Naive thymus-derived CD8-positive, alpha-beta T cell (primary cell): ENCODE measurements at regions not wholly inside any gene's neighbourhood (a gene's known extent, or its start where the extent isn't known, plus 50 kb on each side); places are given as distances from the start of the nearest gene placed in this dataset.
A peak's percentile ranks its signal among the peaks of the same experiment; 100 is the strongest.

Source experiments
- ATAC-seq, 2 donors: fragments of 150-1000 bp; cut with Tn5 transposase in 1 of 2; sonication (Bioruptor Pico), chemical (Tn5 transposase) in 1 of 2; 1 replicate in 1 of 2; 2 replicates in 1 of 2; pipeline ENCODE4 v1.10.0; 2021; ENCODE audit warnings: mild to moderate bottlenecking in 2 of 2, moderate library complexity in 2 of 2
- POLR2A ChIA-PET: fragments of 350-600 bp; sonication (Branson Sonifier 250); formaldehyde crosslinking; loops from one replicate; lab custom pipeline; 2021; ENCODE audit warnings: antibody characterized with exemption; lab: Charles Lee
- DNase-seq, 10 donors: peaks; one replicate each; pipeline versions ENCODE4 v3.0.0 to v3.0.0-alpha.2; 2020 to 2022
- H3K27ac Mint-ChIP-seq, 10 donors: one replicate each; pipeline ENCODE4 v1.8.0; 2020 to 2022; ENCODE audit warnings: mild to moderate bottlenecking in 10 of 10, mixed read lengths in 10 of 10, moderate library complexity in 4 of 10, inconsistent platforms in 1 of 10
- H3K27me3 Mint-ChIP-seq, 5 donors: one replicate each; pipeline ENCODE4 v1.8.0; 2021 to 2022; ENCODE audit warnings: mixed read lengths in 5 of 5
- H3K36me3 Mint-ChIP-seq, 3 donors: one replicate each; pipeline ENCODE4 v1.8.0; 2020 to 2022; ENCODE audit warnings: mixed read lengths in 3 of 3, mild to moderate bottlenecking in 2 of 3, inconsistent platforms in 1 of 3
- H3K4me1 Mint-ChIP-seq, 4 donors: one replicate each; pipeline ENCODE4 v1.8.0; 2021 to 2022; ENCODE audit warnings: mixed read lengths in 4 of 4
- H3K4me3 Mint-ChIP-seq, 10 donors: one replicate each; pipeline ENCODE4 v1.8.0; 2020 to 2022; ENCODE audit warnings: mild to moderate bottlenecking in 10 of 10, mixed read lengths in 10 of 10, moderate library complexity in 6 of 10, inconsistent platforms in 1 of 10
- H3K9me3 Mint-ChIP-seq, 9 donors: one replicate each; pipeline ENCODE4 v1.8.0; 2020 to 2022; ENCODE audit warnings: mixed read lengths in 9 of 9, mild to moderate bottlenecking in 3 of 9, inconsistent platforms in 1 of 9, moderate library complexity in 1 of 9

DNA sequence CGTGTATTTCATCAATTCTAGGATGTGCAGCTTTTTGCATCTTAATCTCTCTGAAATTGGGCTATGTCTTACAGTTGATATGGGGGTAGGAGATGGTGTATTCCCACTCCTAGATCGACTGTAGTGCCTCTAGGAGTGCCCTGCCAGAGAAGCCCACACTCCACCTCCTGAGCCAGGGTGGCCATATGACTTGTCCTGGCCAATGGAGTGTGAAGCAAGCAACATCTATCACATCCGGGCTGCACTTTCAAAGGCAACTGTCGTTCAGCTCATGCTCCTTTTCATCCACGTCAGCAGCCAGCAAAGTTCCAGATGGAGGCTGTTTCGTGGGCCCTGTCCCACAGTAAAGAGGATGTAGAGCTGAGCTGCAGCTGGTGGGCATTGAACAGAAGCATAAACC lies 149.4 kb upstream of the SLC1A4 start:
- ATAC-seq: peak; percentile 93 to 97
- Mint-ChIP-seq H3K27me3 (no peaks in the 10 kb centered on the region), H3K4me3 (no peak overlapping the region), H3K27ac (peak overlapping the region in 7 of 10 donors; percentile 25 to 76 (median 52)), H3K4me1 (peaks cover 6 to 33% (median 8%) of the 10 kb centered on the region in 4 donors), H3K9me3 (no peaks in the 10 kb centered on the region), H3K36me3 (no peaks in the 10 kb centered on the region)
- DNase-seq: peak in 6 of 10 donors; percentile 14 to 70 (median 42)
- POLR2A ChIA-PET: interaction anchor here (0.6 to 1.3 kb wide), 3 partner anchors 123 to 233 kb away, joined by 3 to 4 read pairs (median 4); no protein-coding TSS in a partner anchor

- Mint-ChIP-seq H3K9me3 (no peaks in the 10 kb centered on the region), H3K36me3 (no peaks in the 10 kb centered on the region), H3K4me3 (no peak overlapping the region), H3K4me1 (peaks cover 6 to 33% (median 8%) of the 10 kb centered on the region in 4 donors), H3K27me3 (no peaks in the 10 kb centered on the region), H3K27ac (peak overlapping the region in 3 of 10 donors; percentile 25 to 76 (median 70))
- DNase-seq: no peak
- POLR2A ChIA-PET: interaction anchor here (1.3 kb wide), 1 partner anchor 231 kb away, joined by 3 read pairs; no protein-coding TSS in a partner anchor
- no peak for ATAC-seq
These were observed 148.7 kb upstream of the SLC1A4 start for GRCh38 chr2:64840426-64840881.

DNA sequence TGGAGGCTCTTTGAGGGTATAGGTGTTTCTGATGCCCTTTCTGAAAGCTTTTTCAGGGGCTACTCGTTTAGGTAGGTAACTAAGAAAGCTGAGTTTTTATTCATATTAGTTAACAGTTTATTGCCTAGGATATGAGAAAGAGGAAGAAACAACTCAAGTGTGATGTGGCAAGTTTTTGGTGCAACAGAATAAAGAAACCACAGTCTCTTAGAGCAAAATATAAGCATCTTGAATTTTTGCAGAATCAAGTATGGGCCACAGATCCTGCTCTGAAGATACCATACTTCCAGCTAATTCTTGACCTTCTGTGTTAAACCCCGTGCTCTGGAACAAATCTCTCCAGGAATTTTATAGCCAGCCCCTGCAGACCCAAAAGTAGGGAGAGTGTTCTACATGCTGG lies 147.7 kb upstream of the SLC1A4 start:
- no peaks in the 10 kb centered on the region for H3K9me3 Mint-ChIP-seq

DNA sequence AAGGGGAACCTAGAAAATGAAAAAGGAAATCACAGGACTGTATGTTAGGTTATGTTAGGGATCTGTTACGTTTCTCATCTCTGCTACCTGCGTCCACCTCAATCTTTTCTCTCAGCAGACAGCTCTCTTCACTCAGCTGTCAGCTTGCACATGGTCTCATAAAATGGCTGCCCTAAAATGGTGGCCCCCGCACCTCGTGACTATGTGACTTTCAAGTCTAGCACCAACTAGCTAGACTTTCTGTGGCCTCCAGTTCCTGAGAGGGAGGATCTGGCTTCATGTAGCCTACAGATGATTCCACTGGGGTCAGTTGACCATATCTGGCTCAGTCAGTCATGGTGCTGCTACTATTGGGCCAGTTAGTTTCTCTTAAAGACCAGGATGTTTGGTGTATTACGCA lies 147.2 kb upstream of the SLC1A4 start:
- peaks cover 6 to 36% (median 8%) of the 10 kb centered on the region in 4 donors for H3K4me1 Mint-ChIP-seq
- no peaks in the 10 kb centered on the region for H3K9me3 Mint-ChIP-seq
- peak overlapping the region in 1 of 10 donors; percentile 9 for H3K4me3 Mint-ChIP-seq
- H3K27ac Mint-ChIP-seq: peak overlapping the region in 1 of 10 donors; percentile 55
- POLR2A ChIA-PET: interaction anchor here (0.6 to 0.8 kb wide), 2 partner anchors 66 to 142 kb away, joined by 4 to 5 read pairs; no protein-coding TSS in a partner anchor
- no peaks in the 10 kb centered on the region for H3K27me3 Mint-ChIP-seq
- ATAC-seq: no peak
- H3K36me3 Mint-ChIP-seq: no peaks in the 10 kb centered on the region
- DNase-seq: no peak

More for the DNA sequence above, 147.7 kb upstream of the SLC1A4 start:
- Mint-ChIP-seq H3K36me3 (no peaks in the 10 kb centered on the region), H3K27ac (peak overlapping the region in 2 of 10 donors; percentile 36 to 55), H3K4me1 (peaks cover 6 to 36% (median 8%) of the 10 kb centered on the region in 4 donors), H3K27me3 (no peaks in the 10 kb centered on the region), H3K4me3 (peak overlapping the region in 1 of 10 donors; percentile 9)
- POLR2A ChIA-PET: no interaction called here
- no peak for DNase-seq
- ATAC-seq: no peak

- ATAC-seq: no peak
These were observed 145.1 kb upstream of the SLC1A4 start for GRCh38 chr2:64844087-64844486.

GRCh38 chr2:64845273-64845905 lies 143.8 kb upstream of the SLC1A4 start:
- no peaks in the 10 kb centered on the region for H3K27me3 Mint-ChIP-seq

More at GRCh38 chr2:64844087-64844486, 145.1 kb upstream of the SLC1A4 start:
- H3K9me3 Mint-ChIP-seq: no peaks in the 10 kb centered on the region
- peaks cover 5 to 32% (median 8%) of the 10 kb centered on the region in 4 donors for H3K4me1 Mint-ChIP-seq
- H3K27me3 Mint-ChIP-seq: no peaks in the 10 kb centered on the region
- H3K4me3 Mint-ChIP-seq: no peak overlapping the region
- H3K27ac Mint-ChIP-seq: no peak overlapping the region
- H3K36me3 Mint-ChIP-seq: no peaks in the 10 kb centered on the region
- no peak for DNase-seq
- POLR2A ChIA-PET: no interaction called here

GRCh38 chr2:64846177-64846576 lies 143.0 kb upstream of the SLC1A4 start:
- H3K9me3 Mint-ChIP-seq: no peaks in the 10 kb centered on the region
- no peak overlapping the region for H3K4me3 Mint-ChIP-seq
- no peaks in the 10 kb centered on the region for H3K36me3 Mint-ChIP-seq
- no peak overlapping the region for H3K27ac Mint-ChIP-seq
- peaks cover 0 to 23% (median 1%) of the 10 kb centered on the region in 4 donors for H3K4me1 Mint-ChIP-seq
- no peaks in the 10 kb centered on the region for H3K27me3 Mint-ChIP-seq
- ATAC-seq: no peak
- POLR2A ChIA-PET: no interaction called here
- DNase-seq: no peak

More at GRCh38 chr2:64845273-64845905, 143.8 kb upstream of the SLC1A4 start:
- POLR2A ChIA-PET: no interaction called here
- Mint-ChIP-seq H3K9me3 (no peaks in the 10 kb centered on the region), H3K4me3 (no peak overlapping the region), H3K27ac (no peak overlapping the region), H3K4me1 (peaks cover 0 to 26% (median 2%) of the 10 kb centered on the region in 4 donors), H3K36me3 (no peaks in the 10 kb centered on the region)
- ATAC-seq (no peak), DNase-seq (no peak)

DNA sequence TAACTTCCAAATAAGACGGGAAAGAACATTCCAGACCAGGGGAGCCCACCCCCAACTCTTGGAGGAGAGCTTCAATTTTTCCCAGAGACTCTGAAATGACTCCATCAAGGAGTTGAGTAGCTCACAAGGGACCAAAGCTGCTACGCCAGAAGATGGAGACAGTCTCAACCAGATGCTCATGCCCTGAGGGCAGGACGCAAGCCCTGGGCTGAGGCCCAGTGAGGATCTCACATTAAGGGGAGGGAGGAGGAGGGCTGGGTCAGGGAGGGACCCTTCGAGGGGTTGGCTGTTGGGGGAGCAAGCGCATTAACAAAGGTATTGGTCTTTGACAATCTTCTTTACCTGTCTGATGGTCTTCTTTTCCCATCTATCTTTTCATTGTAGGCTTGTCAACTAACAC lies 141.3 kb upstream of the SLC1A4 start:
- peaks cover 0 to 21% (median 0%) of the 10 kb centered on the region in 4 donors for H3K4me1 Mint-ChIP-seq
- DNase-seq: no peak
- H3K36me3 Mint-ChIP-seq: no peaks in the 10 kb centered on the region
- H3K4me3 Mint-ChIP-seq: no peak overlapping the region
- H3K27me3 Mint-ChIP-seq: peaks cover 0 to 6% (median 0%) of the 10 kb centered on the region in 5 donors
- H3K9me3 Mint-ChIP-seq: no peaks in the 10 kb centered on the region
- no peak overlapping the region for H3K27ac Mint-ChIP-seq
- POLR2A ChIA-PET: interaction anchor here (0.6 kb wide), 2 partner anchors 9 to 62 kb away, joined by 5 to 6 read pairs; no protein-coding TSS in a partner anchor
- no peak for ATAC-seq

DNA sequence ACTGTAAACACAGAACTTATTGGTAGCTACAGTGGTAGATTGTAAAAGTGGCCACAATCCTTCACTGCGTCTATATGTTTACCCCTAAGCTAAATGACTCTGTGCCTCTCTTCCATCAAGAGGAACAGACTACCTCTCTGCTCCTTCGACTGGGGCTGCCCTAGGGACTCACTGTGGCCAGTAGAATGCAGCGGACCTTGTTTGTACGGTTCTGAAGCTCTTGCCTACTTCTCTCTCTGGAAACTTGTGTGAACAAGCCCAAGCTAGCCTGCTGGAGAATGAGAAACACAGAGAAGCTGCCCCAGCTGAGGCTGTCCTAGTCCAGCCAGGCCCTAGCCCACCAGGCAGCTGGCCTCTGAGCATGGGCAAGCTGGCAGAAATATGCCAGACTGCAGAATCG lies 140.8 kb upstream of the SLC1A4 start:
- Mint-ChIP-seq H3K4me1 (peaks cover 0 to 25% (median 0%) of the 10 kb centered on the region in 4 donors), H3K36me3 (no peaks in the 10 kb centered on the region), H3K9me3 (no peaks in the 10 kb centered on the region), H3K27ac (no peak overlapping the region), H3K27me3 (peaks cover 0 to 9% (median 0%) of the 10 kb centered on the region in 5 donors), H3K4me3 (no peak overlapping the region)
- POLR2A ChIA-PET: interaction anchor here (0.6 kb wide), 2 partner anchors 9 to 62 kb away, joined by 5 to 6 read pairs; no protein-coding TSS in a partner anchor
- no peak for DNase-seq
- ATAC-seq: no peak

GRCh38 chr2:64848945-64849344 lies 140.3 kb upstream of the SLC1A4 start:
- Mint-ChIP-seq H3K27me3 (peaks cover 0 to 9% (median 0%) of the 10 kb centered on the region in 5 donors), H3K4me1 (peaks cover 0 to 31% (median 0%) of the 10 kb centered on the region in 4 donors), H3K4me3 (no peak overlapping the region), H3K36me3 (no peaks in the 10 kb centered on the region), H3K27ac (no peak overlapping the region), H3K9me3 (no peaks in the 10 kb centered on the region)
- ATAC-seq (no peak), DNase-seq (no peak)
- POLR2A ChIA-PET: interaction anchor here (0.5 kb wide), 1 partner anchor 186 kb away, joined by 3 read pairs; no protein-coding TSS in a partner anchor

DNA sequence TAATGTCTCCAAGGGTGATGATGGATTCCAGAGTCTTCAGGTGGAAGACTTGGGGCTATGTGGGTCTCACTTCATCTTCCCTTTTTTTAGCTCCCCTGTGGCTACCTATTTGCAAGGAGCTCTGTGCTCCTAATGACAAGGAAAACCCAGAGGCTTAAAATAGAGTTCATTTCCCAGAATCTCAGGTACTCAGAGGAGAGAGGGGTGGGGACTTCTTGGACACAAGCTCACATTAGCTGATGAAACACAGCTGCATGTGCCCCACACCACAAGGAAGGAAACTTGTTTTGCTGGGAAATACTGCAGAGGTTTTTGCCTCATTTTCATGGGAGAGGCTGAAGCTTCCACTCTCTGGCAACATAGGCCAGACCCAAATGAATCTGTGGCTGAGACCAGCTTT lies 138.6 kb upstream of the SLC1A4 start:
- Mint-ChIP-seq H3K4me3 (no peak overlapping the region), H3K27ac (no peak overlapping the region)

GRCh38 chr2:64852771-64853241 lies 136.4 kb upstream of the SLC1A4 start:
- DNase-seq (no peak), ATAC-seq (no peak)
- Mint-ChIP-seq H3K36me3 (no peaks in the 10 kb centered on the region), H3K27ac (peak overlapping the region in 2 of 10 donors; percentile 21 to 73), H3K27me3 (peaks cover 0 to 9% (median 3%) of the 10 kb centered on the region in 5 donors), H3K4me1 (peaks cover 0 to 41% (median 0%) of the 10 kb centered on the region in 4 donors), H3K9me3 (no peaks in the 10 kb centered on the region), H3K4me3 (no peak overlapping the region)
- POLR2A ChIA-PET: no interaction called here

More for the DNA sequence above, 138.6 kb upstream of the SLC1A4 start:
- H3K27me3 Mint-ChIP-seq: peaks cover 0 to 9% (median 2%) of the 10 kb centered on the region in 5 donors
- no peak for ATAC-seq
- no peaks in the 10 kb centered on the region for H3K9me3 Mint-ChIP-seq
- H3K4me1 Mint-ChIP-seq: peaks cover 0 to 38% (median 0%) of the 10 kb centered on the region in 4 donors
- no peaks in the 10 kb centered on the region for H3K36me3 Mint-ChIP-seq
- POLR2A ChIA-PET: interaction anchor here (0.8 kb wide), 1 partner anchor 30 kb away, joined by 4 read pairs; no protein-coding TSS in a partner anchor
- DNase-seq: no peak

GRCh38 chr2:64853306-64853705 lies 135.9 kb upstream of the SLC1A4 start:
- H3K9me3 Mint-ChIP-seq: no peaks in the 10 kb centered on the region
- POLR2A ChIA-PET: no interaction called here
- H3K27me3 Mint-ChIP-seq: peaks cover 0 to 9% (median 4%) of the 10 kb centered on the region in 5 donors
- peaks cover 0 to 42% (median 0%) of the 10 kb centered on the region in 4 donors for H3K4me1 Mint-ChIP-seq
- no peak overlapping the region for H3K4me3 Mint-ChIP-seq
- H3K27ac Mint-ChIP-seq: peak overlapping the region in 2 of 10 donors; percentile 21 to 73
- no peaks in the 10 kb centered on the region for H3K36me3 Mint-ChIP-seq
- no peak for ATAC-seq
- DNase-seq: no peak
